Neuronal stem cell (in vitro differentiated cells): ENCODE measurements at regions not wholly inside any gene's neighbourhood (a gene's known extent, or its start where the extent isn't known, plus 50 kb on each side); places are given as distances from the start of the nearest gene placed in this dataset.

Source experiments
- DNase-seq: peaks from one replicate; pipeline ENCODE4 v3.0.0-alpha.2; 2013; ENCODE audit warnings: low spot score
- H2AFZ ChIP-seq: one replicate; pipeline ENCODE4 v1.6.1; 2013; ENCODE audit warnings: mild to moderate bottlenecking, low read length, inconsistent platforms
- H2AK5ac ChIP-seq: 2 replicates; pipeline ENCODE4 v1.6.1; 2013; ENCODE audit warnings: low read depth, mild to moderate bottlenecking, inconsistent platforms, low read length, moderate library complexity, mixed read lengths
- H2BK120ac ChIP-seq: 2 replicates; pipeline ENCODE4 v1.6.1; 2013; ENCODE audit warnings: low read depth, mild to moderate bottlenecking, inconsistent platforms, low read length, moderate library complexity, mixed read lengths
- H2BK12ac ChIP-seq: one replicate; pipeline ENCODE4 v1.6.1; 2013; ENCODE audit warnings: low read length, inconsistent platforms
- H2BK15ac ChIP-seq: 2 replicates; pipeline ENCODE4 v1.6.1; 2013; ENCODE audit warnings: mild to moderate bottlenecking, low read length, inconsistent platforms, mixed read lengths
- H2BK5ac ChIP-seq: one replicate; pipeline ENCODE4 v1.6.1; 2013; ENCODE audit warnings: inconsistent platforms, mild to moderate bottlenecking, low read length, moderate library complexity
- H3K14ac ChIP-seq: one replicate; pipeline ENCODE4 v1.6.1; 2013; ENCODE audit warnings: low read length, inconsistent platforms
- H3K18ac ChIP-seq: 2 replicates; pipeline ENCODE4 v1.6.1; 2013; ENCODE audit warnings: low read length, inconsistent platforms
- H3K23ac ChIP-seq: 2 replicates; pipeline ENCODE4 v1.6.1; 2013; ENCODE audit warnings: low read depth, mild to moderate bottlenecking, mixed read lengths, low read length, inconsistent platforms; ENCODE audit not compliant: poor library complexity
- H3K27ac ChIP-seq: replicated peaks from 3 replicates; pipeline ENCODE4 v1.5.1; 2013; ENCODE audit warnings: low read length, inconsistent platforms
- H3K27me3 ChIP-seq, 3 experiments: 2 replicates each; pipeline ENCODE4 v1.6.1; 2013; ENCODE audit warnings: low read length in 3 of 3, mild to moderate bottlenecking in 2 of 3, inconsistent platforms in 1 of 3, low read depth in 1 of 3, mixed read lengths in 1 of 3, moderate library complexity in 1 of 3; ENCODE audit not compliant: control insufficient read depth in 3 of 3, insufficient read depth in 3 of 3
- H3K36me3 ChIP-seq, 2 donors: replicated peaks in 1 of 2; 2 replicates each; pipeline ENCODE4 v1.6.1; 2013; ENCODE audit warnings: low read length in 2 of 2; ENCODE audit not compliant: control insufficient read depth in 2 of 2, insufficient read depth in 2 of 2
- H3K4ac ChIP-seq: 2 replicates; pipeline ENCODE4 v1.6.1; 2013; ENCODE audit warnings: inconsistent platforms, mild to moderate bottlenecking, low read length, moderate library complexity
- H3K4me1 ChIP-seq, 2 donors: 1 replicate in 1 of 2; 2 replicates in 1 of 2; pipeline ENCODE4 v1.6.1; 2013; ENCODE audit warnings: low read length in 2 of 2, low read depth in 1 of 2; ENCODE audit not compliant: control insufficient read depth in 2 of 2, insufficient read depth in 1 of 2
- H3K4me2 ChIP-seq: one replicate; pipeline ENCODE4 v1.6.1; 2013; ENCODE audit warnings: mild to moderate bottlenecking, low read length, inconsistent platforms; ENCODE audit not compliant: insufficient read depth, poor library complexity, severe bottlenecking
- H3K4me3 ChIP-seq, 2 donors: 2 replicates each; pipeline ENCODE4 v1.5.1; 2013; ENCODE audit warnings: low read length in 2 of 2, mild to moderate bottlenecking in 2 of 2, inconsistent platforms in 1 of 2, moderate library complexity in 1 of 2
- H3K79me1 ChIP-seq: one replicate; pipeline ENCODE4 v1.6.1; 2013; ENCODE audit warnings: low read depth, mild to moderate bottlenecking, inconsistent platforms, low read length, moderate library complexity
- H3K9ac ChIP-seq: one replicate; pipeline ENCODE4 v1.6.1; 2013; ENCODE audit warnings: mild to moderate bottlenecking, low read depth, low read length, inconsistent platforms; ENCODE audit not compliant: poor library complexity
- H3K9me3 ChIP-seq, 2 donors: replicated peaks in 1 of 2; 2 replicates each; pipeline versions ENCODE3 to v1.6.1; 2013; ENCODE audit warnings: low read length in 2 of 2, mild to moderate bottlenecking in 2 of 2, inconsistent platforms in 1 of 2, low read depth in 1 of 2, mixed read lengths in 1 of 2, moderate library complexity in 1 of 2; ENCODE audit not compliant: control insufficient read depth in 2 of 2, insufficient read depth in 1 of 2
- H4K8ac ChIP-seq: one replicate; pipeline ENCODE4 v1.6.1; 2013; ENCODE audit warnings: low read depth, mild to moderate bottlenecking, inconsistent platforms, low read length, moderate library complexity
- H4K91ac ChIP-seq: one replicate; pipeline ENCODE4 v1.6.1; 2013; ENCODE audit warnings: low read length, low read depth, mild to moderate bottlenecking, inconsistent platforms; ENCODE audit not compliant: poor library complexity
- WGBS, 2 donors: extraction: QIAGEN DNeasy Blood & Tissue Kit; methylation state at CpG; one replicate each; pipeline ENCODE4 v1.1.7; 2013; ENCODE audit warnings: missing lambda C conversion rate in 2 of 2, mixed read lengths in 1 of 2; ENCODE audit not compliant: insufficient read length in 2 of 2, insufficient replicate concordance in 1 of 2; ENCODE audit errors: extremely low coverage in 2 of 2; 5-methylcytosine and 5-hydroxymethylcytosine counted together

- Histone ChIP-seq H2BK5ac (no peak overlapping the region), H3K27ac (no peak overlapping the region), H2BK12ac (no peak overlapping the region), H4K8ac (no peak overlapping the region), H3K14ac (no peak overlapping the region), H3K9me3 (peaks cover 0 to 5% of the 10 kb centered on the region in 2 donors), H2AK5ac (no peak overlapping the region), H3K4me3 (no peak overlapping the region), H3K4me1 (no peaks in the 10 kb centered on the region), H3K27me3 (no peaks in the 10 kb centered on the region), H3K79me1 (no peaks in the 10 kb centered on the region), H4K91ac (no peak overlapping the region), H3K23ac (no peak overlapping the region), H3K9ac (no peak overlapping the region), H3K18ac (no peak overlapping the region), H3K4me2 (no peak overlapping the region), H2BK15ac (no peak overlapping the region), H3K36me3 (no peaks in the 10 kb centered on the region), H2BK120ac (no peak overlapping the region), H2AFZ (no peak overlapping the region), H3K4ac (no peak overlapping the region)
- no peak for DNase-seq
- no CpG with 5 or more reads among the region's 3 CpGs for WGBS, 2 donors
Observed at GRCh38 chr4:32321421-32321820, 1601.3 kb downstream of the PCDH7 start.

- no peak overlapping the region for H3K14ac ChIP-seq
- no peak overlapping the region for H3K18ac ChIP-seq
- H4K91ac ChIP-seq, result no peak overlapping the region
- no peak overlapping the region for H3K23ac ChIP-seq
- H3K4me2 ChIP-seq, result no peak overlapping the region
- H3K9ac ChIP-seq, result no peak overlapping the region
- no peaks in the 10 kb centered on the region for H3K36me3 ChIP-seq
- H2AK5ac ChIP-seq, result no peak overlapping the region
- DNase-seq, result no peak
- no peak overlapping the region for H3K4ac ChIP-seq
- no peaks in the 10 kb centered on the region for H3K9me3 ChIP-seq
- H2AFZ ChIP-seq, result no peak overlapping the region
- no CpG with 5 or more reads among the region's 1 CpG for WGBS, 2 donors
- no peak overlapping the region for H3K27ac ChIP-seq
- no peak overlapping the region for H2BK12ac ChIP-seq
- H2BK5ac ChIP-seq, result no peak overlapping the region
- no peaks in the 10 kb centered on the region for H3K79me1 ChIP-seq
- H2BK120ac ChIP-seq, result no peak overlapping the region
- no peaks in the 10 kb centered on the region for H3K27me3 ChIP-seq
- H2BK15ac ChIP-seq, result no peak overlapping the region
- no peak overlapping the region for H4K8ac ChIP-seq
- no peaks in the 10 kb centered on the region for H3K4me1 ChIP-seq
- no peak overlapping the region for H3K4me3 ChIP-seq
Observed at GRCh38 chr4:32334759-32335158, 1614.6 kb downstream of the PCDH7 start.

- Histone ChIP-seq H3K14ac (no peak overlapping the region), H3K4me1 (no peaks in the 10 kb centered on the region), H4K91ac (no peak overlapping the region), H3K79me1 (no peaks in the 10 kb centered on the region), H3K18ac (no peak overlapping the region), H3K23ac (no peak overlapping the region), H3K9me3 (no peaks in the 10 kb centered on the region), H3K4me2 (no peak overlapping the region), H2BK12ac (no peak overlapping the region), H3K4me3 (no peak overlapping the region), H3K4ac (no peak overlapping the region), H3K36me3 (no peaks in the 10 kb centered on the region), H3K27ac (no peak overlapping the region), H4K8ac (no peak overlapping the region), H2BK15ac (no peak overlapping the region), H3K9ac (no peak overlapping the region), H2BK120ac (no peak overlapping the region), H3K27me3 (no peaks in the 10 kb centered on the region), H2AK5ac (no peak overlapping the region), H2AFZ (no peak overlapping the region), H2BK5ac (no peak overlapping the region)
- WGBS, 2 donors, result no CpG with 5 or more reads among the region's 2 CpGs
- no peak for DNase-seq
Observed at GRCh38 chr4:32337403-32337802, 1617.2 kb downstream of the PCDH7 start.

- H4K91ac ChIP-seq, result no peak overlapping the region
- no peak overlapping the region for H3K18ac ChIP-seq
- H2BK15ac ChIP-seq, result no peak overlapping the region
- no peak for DNase-seq
- H2BK120ac ChIP-seq, result no peak overlapping the region
- no peak overlapping the region for H3K23ac ChIP-seq
- no peaks in the 10 kb centered on the region for H3K36me3 ChIP-seq
- H3K9me3 ChIP-seq, result no peaks in the 10 kb centered on the region
- no peak overlapping the region for H3K14ac ChIP-seq
- no peak overlapping the region for H3K27ac ChIP-seq
- H3K4me1 ChIP-seq, result no peaks in the 10 kb centered on the region
- no peak overlapping the region for H4K8ac ChIP-seq
- no peaks in the 10 kb centered on the region for H3K27me3 ChIP-seq
- no peak overlapping the region for H2BK12ac ChIP-seq
- no peaks in the 10 kb centered on the region for H3K79me1 ChIP-seq
- no peak overlapping the region for H3K4me2 ChIP-seq
- no peak overlapping the region for H2AFZ ChIP-seq
- H3K4me3 ChIP-seq, result no peak overlapping the region
- H3K9ac ChIP-seq, result no peak overlapping the region
- H3K4ac ChIP-seq, result no peak overlapping the region
- H2AK5ac ChIP-seq, result no peak overlapping the region
- no peak overlapping the region for H2BK5ac ChIP-seq
Observed at GRCh38 chr4:32340591-32340990, 1620.4 kb downstream of the PCDH7 start.
